Esophagus squamous epithelium (tissue), 5 donors: ENCODE measurements at regions not wholly inside any gene's neighbourhood (a gene's known extent, or its start where the extent isn't known, plus 50 kb on each side); places are given as distances from the start of the nearest gene placed in this dataset.

ENCODE experiments used
- DNase-seq: peaks from one replicate; lab custom pipeline; 2025; lab: John Stamatoyannopoulos, UW
- H3K27ac ChIP-seq, 4 donors: fragments of 200-600 bp; sonication (generic); one replicate each; pipeline ENCODE4 v1.5.1; 2016 to 2019; ENCODE audit warnings: mild to moderate bottlenecking in 1 of 4
- H3K27me3 ChIP-seq, 4 donors: fragments of 200-600 bp; sonication (generic); 1 replicate in 3 of 4; 2 replicates in 1 of 4; pipeline versions ENCODE4 v1.5.1 to v1.6.0; 2017 to 2021; ENCODE audit warnings: antibody characterized with exemption in 1 of 4
- H3K36me3 ChIP-seq, 3 donors: fragments of 200-600 bp; sonication (generic); one replicate each; pipeline ENCODE4 v1.5.1; 2016 to 2019
- H3K4me1 ChIP-seq, 3 donors: fragments of 200-600 bp; sonication (generic); one replicate each; pipeline ENCODE4 v1.5.1; 2017 to 2019
- H3K4me3 ChIP-seq, 4 donors: fragments of 200-600 bp; sonication (generic); 1 replicate in 3 of 4; 2 replicates in 1 of 4; pipeline ENCODE4 v1.5.1; 2016 to 2019; ENCODE audit warnings: mild to moderate bottlenecking in 2 of 4, moderate library complexity in 1 of 4
- H3K9me3 ChIP-seq, 3 donors: fragments of 200-600 bp; sonication (generic); one replicate each; pipeline ENCODE4 v1.5.1; 2016 to 2019
- POLR2A ChIP-seq, 4 donors: fragments of 450-650 bp; IDR thresholded peaks; one replicate each; pipeline ENCODE4 v1.6.1; 2017; ENCODE audit warnings: antibody characterized with exemption in 4 of 4, mild to moderate bottlenecking in 4 of 4, moderate library complexity in 3 of 4
- WGBS, 2 donors: methylation state at CpG; one replicate each; pipeline ENCODE4 v1.1.5; 2018; 5-methylcytosine and 5-hydroxymethylcytosine counted together
- intact Hi-C: fragments of 100-400 bp; cut with DNase I; formaldehyde crosslinking; loops from one replicate; pipeline ENCODE4 v1.15.0; 2022
- TF ChIP-seq, protein P1 (sequence below), 6 experiments: fragments of 450-650 bp in 4 of 6; fragments of 200-600 bp in 2 of 6; sonication (generic) in 2 of 6; IDR thresholded peaks; one replicate each; pipeline ENCODE4 v1.5.1; 2016 to 2019; ENCODE audit warnings: antibody characterized with exemption in 6 of 6, mild to moderate bottlenecking in 4 of 6, moderate library complexity in 4 of 6
- donor health status: DM: yes; HTN: yes; CAD: no.

DNA sequence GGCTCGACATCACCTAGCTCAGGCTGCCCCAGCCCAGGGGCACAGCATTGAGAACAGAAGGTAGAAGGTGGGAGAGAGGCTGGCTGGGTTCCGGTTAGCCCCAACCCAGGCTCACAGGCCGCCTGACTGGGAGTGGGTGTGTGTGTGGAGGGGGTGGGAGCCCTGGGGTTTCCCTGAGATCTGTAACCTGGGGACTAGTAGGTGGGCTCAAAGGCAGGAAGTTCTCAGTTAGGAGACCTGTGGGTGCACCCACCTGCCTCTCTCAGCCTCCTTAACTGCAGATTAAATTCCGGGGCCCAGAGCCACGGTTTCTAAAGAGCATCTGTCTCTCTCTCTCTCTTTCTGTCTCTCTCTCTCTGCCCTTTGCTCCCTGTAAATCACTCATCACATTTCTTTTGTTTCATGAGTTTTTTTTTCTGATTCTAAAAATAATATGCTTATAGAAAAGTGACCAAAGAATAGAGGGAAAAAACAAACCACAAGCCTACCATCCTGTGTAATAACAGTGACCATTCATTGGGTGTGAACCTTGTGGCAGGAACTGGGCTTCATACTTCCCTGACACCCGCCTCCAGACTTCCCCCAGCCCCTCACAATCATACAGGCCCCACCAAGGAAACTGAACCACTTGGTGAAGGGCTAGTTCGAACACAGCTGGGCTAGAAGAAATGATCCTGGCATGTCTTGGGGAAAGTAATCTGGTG, 83.4 kb upstream of the SMNDC1 start:
- TF ChIP-seq, protein P1, sequence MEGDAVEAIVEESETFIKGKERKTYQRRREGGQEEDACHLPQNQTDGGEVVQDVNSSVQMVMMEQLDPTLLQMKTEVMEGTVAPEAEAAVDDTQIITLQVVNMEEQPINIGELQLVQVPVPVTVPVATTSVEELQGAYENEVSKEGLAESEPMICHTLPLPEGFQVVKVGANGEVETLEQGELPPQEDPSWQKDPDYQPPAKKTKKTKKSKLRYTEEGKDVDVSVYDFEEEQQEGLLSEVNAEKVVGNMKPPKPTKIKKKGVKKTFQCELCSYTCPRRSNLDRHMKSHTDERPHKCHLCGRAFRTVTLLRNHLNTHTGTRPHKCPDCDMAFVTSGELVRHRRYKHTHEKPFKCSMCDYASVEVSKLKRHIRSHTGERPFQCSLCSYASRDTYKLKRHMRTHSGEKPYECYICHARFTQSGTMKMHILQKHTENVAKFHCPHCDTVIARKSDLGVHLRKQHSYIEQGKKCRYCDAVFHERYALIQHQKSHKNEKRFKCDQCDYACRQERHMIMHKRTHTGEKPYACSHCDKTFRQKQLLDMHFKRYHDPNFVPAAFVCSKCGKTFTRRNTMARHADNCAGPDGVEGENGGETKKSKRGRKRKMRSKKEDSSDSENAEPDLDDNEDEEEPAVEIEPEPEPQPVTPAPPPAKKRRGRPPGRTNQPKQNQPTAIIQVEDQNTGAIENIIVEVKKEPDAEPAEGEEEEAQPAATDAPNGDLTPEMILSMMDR (IDR thresholded peaks at IDR 0.05) = no peak
- no peak for TF ChIP-seq POLR2A (IDR thresholded peaks at IDR 0.05)
- Histone ChIP-seq H3K4me3 (no peak overlapping the region), H3K9me3 (no peaks in the 10 kb centered on the region), H3K4me1 (peaks cover 7 to 16% (median 7%) of the 10 kb centered on the region in 3 donors), H3K36me3 (no peaks in the 10 kb centered on the region), H3K27ac (no peak overlapping the region), H3K27me3 (no peaks in the 10 kb centered on the region)
- intact Hi-C loops = no loop called here
- no peak for DNase-seq
- WGBS, 2 donors = 55 to 65% methylated on average over 7 of the region's 7 CpGs

DNA sequence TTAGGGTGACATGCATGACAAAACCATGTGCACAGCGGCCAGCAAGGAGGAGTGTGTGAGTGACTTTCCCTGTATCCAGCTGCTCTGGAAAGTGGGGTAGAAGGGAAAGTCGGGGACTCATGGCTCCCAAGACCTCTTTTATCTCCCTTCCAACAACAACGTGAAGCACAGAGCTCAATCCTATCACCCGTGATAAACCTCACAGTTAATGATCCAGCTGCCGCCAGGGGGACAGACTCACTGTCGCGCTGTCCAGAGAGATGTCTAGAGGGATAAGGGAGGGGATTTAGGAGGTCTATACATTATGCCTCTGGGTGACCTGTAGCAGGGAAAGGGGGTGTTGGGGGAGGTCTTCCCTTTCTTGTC, 84.0 kb upstream of the SMNDC1 start:
- TF ChIP-seq, protein P1 (IDR thresholded peaks at IDR 0.05) = no peak
- no peak for TF ChIP-seq POLR2A (IDR thresholded peaks at IDR 0.05)
- Histone ChIP-seq H3K36me3 (no peaks in the 10 kb centered on the region), H3K27me3 (no peaks in the 10 kb centered on the region), H3K4me3 (no peak overlapping the region), H3K9me3 (no peaks in the 10 kb centered on the region), H3K27ac (no peak overlapping the region), H3K4me1 (peaks cover 9 to 22% (median 10%) of the 10 kb centered on the region in 3 donors)
- 72 to 76% methylated on average over 7 of the region's 7 CpGs for WGBS, 2 donors
- no peak for DNase-seq
- intact Hi-C loops = no loop called here

DNA sequence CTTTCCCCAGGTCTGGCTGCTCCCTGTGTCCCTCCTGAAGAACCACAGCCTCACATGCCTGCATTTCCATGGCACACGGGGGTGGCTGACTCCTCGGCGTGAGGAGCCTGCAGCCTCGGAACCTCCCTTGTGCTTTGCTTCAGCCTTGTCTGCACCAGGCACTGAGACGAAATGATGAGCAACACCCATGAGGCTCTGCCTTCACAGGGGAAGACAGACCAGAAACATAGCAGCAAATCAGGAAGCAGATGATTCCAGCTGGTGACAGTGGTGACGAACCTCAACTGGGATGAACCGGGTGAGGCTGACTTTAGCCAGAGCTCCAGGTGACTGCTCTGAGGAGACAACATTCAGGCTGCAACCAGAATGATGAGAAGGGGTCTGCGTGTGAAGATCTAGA, 84.5 kb upstream of the SMNDC1 start:
- 69 to 86% methylated on average over 3 to 7 of the region's 8 CpGs for WGBS, 2 donors
- no peak for DNase-seq
- Histone ChIP-seq H3K27ac (no peak overlapping the region), H3K4me3 (no peak overlapping the region), H3K4me1 (peaks cover 9 to 22% (median 10%) of the 10 kb centered on the region in 3 donors), H3K9me3 (no peaks in the 10 kb centered on the region), H3K27me3 (no peaks in the 10 kb centered on the region), H3K36me3 (no peaks in the 10 kb centered on the region)
- intact Hi-C loops = no loop called here
- no peak for TF ChIP-seq POLR2A (IDR thresholded peaks at IDR 0.05)
- TF ChIP-seq, protein P1 (IDR thresholded peaks at IDR 0.05) = no peak

DNA sequence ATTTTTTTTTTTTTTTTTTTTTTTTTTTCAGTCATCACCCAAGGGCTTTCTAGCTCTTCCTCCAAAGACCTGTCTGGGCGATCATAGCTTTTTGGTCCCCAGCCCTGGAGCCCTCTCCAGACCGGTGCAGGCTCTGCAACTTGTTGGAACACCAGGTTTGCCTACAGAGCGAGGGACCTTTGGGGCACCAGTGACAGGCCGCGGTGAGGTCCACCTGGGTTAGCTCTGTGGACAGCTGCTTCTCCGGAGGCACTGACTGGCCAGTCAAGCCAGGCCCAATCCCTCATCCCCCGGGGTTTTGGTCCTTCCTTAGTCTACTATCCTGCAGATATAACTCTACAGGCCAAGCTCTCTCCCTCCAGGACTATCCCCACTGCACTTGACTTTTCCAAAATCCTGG, 86.8 kb upstream of the SMNDC1 start:
- intact Hi-C loops = no loop called here
- H3K27me3 ChIP-seq = no peaks in the 10 kb centered on the region
- H3K36me3 ChIP-seq = no peaks in the 10 kb centered on the region
- WGBS, 2 donors = 80 to 82% methylated on average over 2 to 7 of the region's 7 CpGs
- no peak for DNase-seq
- TF ChIP-seq, protein P1 (IDR thresholded peaks at IDR 0.05) = no peak
- H3K9me3 ChIP-seq = no peaks in the 10 kb centered on the region
- H3K27ac ChIP-seq = no peak overlapping the region
- H3K4me1 ChIP-seq = peaks cover 17 to 38% (median 17%) of the 10 kb centered on the region in 3 donors
- H3K4me3 ChIP-seq = no peak overlapping the region

DNA sequence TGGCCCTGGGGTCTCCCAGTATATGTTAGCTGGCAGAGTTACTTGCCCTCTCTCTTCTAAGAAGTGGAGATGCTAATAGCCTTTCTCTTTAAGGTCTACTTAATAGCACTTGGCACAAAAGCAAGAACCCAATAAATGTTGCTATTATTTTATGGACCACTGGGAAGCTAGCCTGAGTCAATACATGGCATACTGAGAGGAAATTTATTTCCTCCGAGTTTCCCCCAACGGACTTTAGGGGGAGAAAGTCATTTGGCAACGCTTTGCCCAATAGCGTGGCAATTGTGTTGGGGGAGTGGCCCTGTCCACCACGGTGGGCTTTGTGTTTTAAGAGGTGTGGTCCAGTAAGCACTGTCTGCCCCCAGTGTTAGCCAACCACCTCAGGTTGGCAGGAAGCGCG, 87.4 kb upstream of the SMNDC1 start:
- Histone ChIP-seq H3K4me3 (no peak overlapping the region), H3K4me1 (peaks cover 17 to 38% (median 17%) of the 10 kb centered on the region in 3 donors), H3K9me3 (no peaks in the 10 kb centered on the region), H3K27ac (peak overlapping the region in 1 of 4 donors; percentile 16), H3K27me3 (no peaks in the 10 kb centered on the region), H3K36me3 (no peaks in the 10 kb centered on the region)
- no peak for DNase-seq
- 74 to 83% methylated on average over 5 to 7 of the region's 7 CpGs for WGBS, 2 donors
- intact Hi-C loops = no loop called here
- TF ChIP-seq POLR2A (IDR thresholded peaks at IDR 0.05) = no peak
- TF ChIP-seq, protein P1 (IDR thresholded peaks at IDR 0.05) = no peak
